ENCODE measurements at regions not wholly inside any gene's neighbourhood (a gene's known extent, or its start where the extent isn't known, plus 50 kb on each side); places are given as distances from the start of the nearest gene placed in this dataset.

- TF ChIP-seq EZH2 (IDR thresholded peaks at IDR 0.05; ENCODE audit: insufficient read depth, poor library complexity, severe bottlenecking) = no peak
- no peak for TF ChIP-seq EZH2phosphoT487 (IDR thresholded peaks at IDR 0.05; ENCODE audit: insufficient read depth, low read depth)
Measured at GRCh38 chr12:60185060-60185459, 589.2 kb downstream of the SLC16A7 start.
